H9 (cell line): ENCODE measurements at regions not wholly inside any gene's neighbourhood (a gene's known extent, or its start where the extent isn't known, plus 50 kb on each side); places are given as distances from the start of the nearest gene placed in this dataset.

Source experiments
- DNase-seq: peaks from one replicate; pipeline ENCODE4 v3.0.0-alpha.2; 2017
- H2AFZ ChIP-seq: one replicate; pipeline ENCODE4 v1.6.1; 2013; ENCODE audit warnings: mild to moderate bottlenecking, low read length, control low read depth, moderate library complexity
- H2AK5ac ChIP-seq: 2 replicates; pipeline ENCODE4 v1.6.1; 2013; ENCODE audit warnings: low read length, control low read depth, mixed read lengths; ENCODE audit not compliant: insufficient read length
- H2BK120ac ChIP-seq: one replicate; pipeline ENCODE4 v1.6.1; 2013; ENCODE audit warnings: low read depth, mild to moderate bottlenecking, low read length, control low read depth, inconsistent platforms; ENCODE audit not compliant: poor library complexity, severe bottlenecking
- H2BK12ac ChIP-seq: 2 replicates; pipeline ENCODE4 v1.6.1; 2013; ENCODE audit warnings: low read length, control low read depth, mixed read lengths, low read depth; ENCODE audit not compliant: insufficient read length
- H2BK15ac ChIP-seq: 2 replicates; pipeline ENCODE4 v1.6.1; 2013; ENCODE audit warnings: low read depth, low read length, control low read depth
- H2BK20ac ChIP-seq: one replicate; pipeline ENCODE4 v1.6.1; 2013; ENCODE audit warnings: low read depth, mild to moderate bottlenecking, low read length, control low read depth, inconsistent platforms; ENCODE audit not compliant: poor library complexity, severe bottlenecking
- H2BK5ac ChIP-seq: 2 replicates; pipeline ENCODE4 v1.6.1; 2013; ENCODE audit warnings: low read length, control low read depth, mixed read lengths; ENCODE audit not compliant: insufficient read length
- H3K14ac ChIP-seq: 2 replicates; pipeline ENCODE4 v1.6.1; 2013; ENCODE audit warnings: low read length, control low read depth; ENCODE audit not compliant: insufficient read depth
- H3K18ac ChIP-seq: 2 replicates; pipeline ENCODE4 v1.6.1; 2013; ENCODE audit warnings: low read depth, mild to moderate bottlenecking, mixed read lengths, low read length, control low read depth; ENCODE audit not compliant: insufficient read length
- H3K23ac ChIP-seq: 2 replicates; pipeline ENCODE4 v1.6.1; 2013; ENCODE audit warnings: low read length, control low read depth, mixed read lengths, low read depth; ENCODE audit not compliant: insufficient read length
- H3K23me2 ChIP-seq: 2 replicates; pipeline ENCODE4 v1.6.1; 2013; ENCODE audit warnings: low read depth, mild to moderate bottlenecking, mixed read lengths, low read length, control low read depth; ENCODE audit not compliant: insufficient read length, poor library complexity, severe bottlenecking
- H3K27ac ChIP-seq: 2 replicates; pipeline ENCODE4 v1.5.1; 2013; ENCODE audit warnings: low read length, control low read depth, mixed read lengths, low read depth; ENCODE audit not compliant: insufficient read length
- H3K27me3 ChIP-seq: 2 replicates; pipeline ENCODE4 v1.6.1; 2013; ENCODE audit warnings: low read length, control low read depth, inconsistent platforms; ENCODE audit not compliant: insufficient read depth
- H3K4ac ChIP-seq: 2 replicates; pipeline ENCODE4 v1.6.1; 2013; ENCODE audit warnings: low read depth, mild to moderate bottlenecking, control low read depth, inconsistent platforms, low read length, moderate library complexity
- H3K4me1 ChIP-seq: 2 replicates; pipeline ENCODE4 v1.6.1; 2013; ENCODE audit warnings: low read length, control low read depth, inconsistent platforms; ENCODE audit not compliant: insufficient read depth
- H3K4me2 ChIP-seq: 2 replicates; pipeline ENCODE4 v1.6.1; 2013; ENCODE audit warnings: low read length, control low read depth, mixed read lengths; ENCODE audit not compliant: insufficient read length, insufficient read depth
- H3K56ac ChIP-seq: 2 replicates; pipeline ENCODE4 v1.6.1; 2013; ENCODE audit warnings: low read depth, mild to moderate bottlenecking, mixed read lengths, low read length, control low read depth; ENCODE audit not compliant: insufficient read length
- H3K79me1 ChIP-seq: 2 replicates; pipeline ENCODE4 v1.6.1; 2013; ENCODE audit warnings: low read depth, mild to moderate bottlenecking, moderate library complexity, low read length, control low read depth, inconsistent platforms; ENCODE audit not compliant: insufficient read depth, poor library complexity, severe bottlenecking
- H3K79me2 ChIP-seq: 2 replicates; pipeline ENCODE4 v1.6.1; 2013; ENCODE audit warnings: low read length, control low read depth, inconsistent platforms; ENCODE audit not compliant: insufficient read depth
- H3K9ac ChIP-seq: 2 replicates; pipeline ENCODE4 v1.6.1; 2013; ENCODE audit warnings: low read length, control low read depth, mixed read lengths; ENCODE audit not compliant: insufficient read length; ENCODE audit errors: extremely low read depth
- H3K9me3 ChIP-seq: one replicate; pipeline ENCODE4 v1.6.1; 2013; ENCODE audit warnings: low read depth, low read length, inconsistent platforms; ENCODE audit not compliant: control insufficient read depth
- H3T11ph ChIP-seq: one replicate; pipeline ENCODE4 v1.6.1; 2013; ENCODE audit warnings: mild to moderate bottlenecking, low read length, control low read depth, inconsistent platforms
- H4K20me1 ChIP-seq: one replicate; pipeline ENCODE4 v1.6.1; 2013; ENCODE audit not compliant: control insufficient read depth, insufficient read length, insufficient read depth
- H4K5ac ChIP-seq: 2 replicates; pipeline ENCODE4 v1.6.1; 2013; ENCODE audit warnings: low read depth, mild to moderate bottlenecking, mixed read lengths, low read length, control low read depth; ENCODE audit not compliant: insufficient read length
- H4K8ac ChIP-seq: replicated peaks from 2 replicates; pipeline ENCODE4 v1.6.1; 2013; ENCODE audit warnings: low read length, control low read depth, mixed read lengths, low read depth; ENCODE audit not compliant: insufficient read length
- H4K91ac ChIP-seq: 2 replicates; pipeline ENCODE4 v1.6.1; 2013; ENCODE audit warnings: low read depth, mild to moderate bottlenecking, moderate library complexity, mixed read lengths, low read length, control low read depth; ENCODE audit not compliant: insufficient read length
- H3K27ac Mint-ChIP-seq, 3 experiments: 2 replicates in 2 of 3; 3 replicates in 1 of 3; pipeline ENCODE4 v1.8.0; 2020 to 2021; ENCODE audit warnings: mixed read lengths in 3 of 3, mild to moderate bottlenecking in 1 of 3, moderate library complexity in 1 of 3
- H3K27me3 Mint-ChIP-seq: 2 replicates; pipeline ENCODE4 v1.8.0; 2021; ENCODE audit warnings: low read depth, mild to moderate bottlenecking, moderate library complexity, mixed read lengths
- H3K36me3 Mint-ChIP-seq, 3 experiments: 2 replicates in 2 of 3; 3 replicates in 1 of 3; pipeline ENCODE4 v1.8.0; 2020 to 2021; ENCODE audit warnings: low read depth in 3 of 3, mixed read lengths in 3 of 3; ENCODE audit not compliant: insufficient read depth in 1 of 3
- H3K4me1 Mint-ChIP-seq, 2 experiments: 2 replicates each; pipeline ENCODE4 v1.8.0; 2020; ENCODE audit warnings: mixed read lengths in 2 of 2
- H3K4me3 Mint-ChIP-seq, 2 experiments: 2 replicates in 1 of 2; 3 replicates in 1 of 2; pipeline ENCODE4 v1.8.0; 2020 to 2021; ENCODE audit warnings: mild to moderate bottlenecking in 2 of 2, mixed read lengths in 2 of 2, moderate library complexity in 1 of 2
- H3K9me3 Mint-ChIP-seq, 2 experiments: 2 replicates in 1 of 2; 3 replicates in 1 of 2; pipeline ENCODE4 v1.8.0; 2020; ENCODE audit warnings: mild to moderate bottlenecking in 2 of 2, mixed read lengths in 2 of 2, moderate library complexity in 1 of 2
- CTCF ChIP-seq: fragments of 200-600 bp; sonication (generic); conservative IDR thresholded peaks from 3 replicates; pipeline ENCODE4 v1.8.0; 2021; ENCODE audit warnings: antibody characterized with exemption, mild to moderate bottlenecking
- WGBS: extraction: QIAGEN DNeasy Blood & Tissue Kit; methylation state at CpG from one replicate; pipeline ENCODE4 v1.1.7; 2013; ENCODE audit warnings: missing lambda C conversion rate, low lambda C conversion rate, mixed read lengths; ENCODE audit not compliant: insufficient read length; ENCODE audit errors: extremely low coverage; 5-methylcytosine and 5-hydroxymethylcytosine counted together

- no peak overlapping the region for H3K23ac ChIP-seq
- H3K27me3 ChIP-seq = no peaks in the 10 kb centered on the region
- no peak overlapping the region for H3K27ac ChIP-seq
- no peak overlapping the region for H3T11ph ChIP-seq
- H3K4me2 ChIP-seq = no peak overlapping the region
- H4K8ac ChIP-seq = no peak overlapping the region
- H3K36me3 Mint-ChIP-seq = no peaks in the 10 kb centered on the region
- no peak overlapping the region for H3K4ac ChIP-seq
- no peaks in the 10 kb centered on the region; a peak in 1 of 5 replicates for H3K9me3 Mint-ChIP-seq
- no peak overlapping the region for H3K4me3 Mint-ChIP-seq
- H3K18ac ChIP-seq = no peak overlapping the region
- no peaks in the 10 kb centered on the region for H3K27me3 Mint-ChIP-seq
- H4K5ac ChIP-seq = no peak overlapping the region
- no peak overlapping the region for H3K56ac ChIP-seq
- no peaks in the 10 kb centered on the region for H3K23me2 ChIP-seq
- H2BK5ac ChIP-seq = no peak overlapping the region
- no peaks in the 10 kb centered on the region for H3K9me3 ChIP-seq
- DNase-seq = no peak
- H3K79me1 ChIP-seq = no peaks in the 10 kb centered on the region
- H3K4me1 ChIP-seq = no peaks in the 10 kb centered on the region
- no peak overlapping the region for H2BK12ac ChIP-seq
- no peak overlapping the region for H3K14ac ChIP-seq
- H2BK20ac ChIP-seq = no peak overlapping the region
- H2AK5ac ChIP-seq = no peak overlapping the region
- H2BK120ac ChIP-seq = no peak overlapping the region
- no peaks in the 10 kb centered on the region for H3K79me2 ChIP-seq
- no peaks in the 10 kb centered on the region for H4K20me1 ChIP-seq
- no peaks in the 10 kb centered on the region for H3K4me1 Mint-ChIP-seq
- no peak overlapping the region for H3K27ac Mint-ChIP-seq
- WGBS = no CpG with 5 or more reads among the region's 3 CpGs
- no peak overlapping the region for H2BK15ac ChIP-seq
- no peak overlapping the region for H4K91ac ChIP-seq
- H2AFZ ChIP-seq = no peak overlapping the region
- no peak overlapping the region for H3K9ac ChIP-seq
- no peak for TF ChIP-seq CTCF
These were observed 100.2 kb downstream of the SLC25A46 start for GRCh38 chr5:110838961-110839360.
